GM18951 (cell line): ENCODE measurements at regions not wholly inside any gene's neighbourhood (a gene's known extent, or its start where the extent isn't known, plus 50 kb on each side); places are given as distances from the start of the nearest gene placed in this dataset.

Experiments
- POLR2A ChIP-seq: IDR thresholded peaks from 4 replicates; pipeline ENCODE4 v1.6.1; 2011; ENCODE audit warnings: mild to moderate bottlenecking; ENCODE audit not compliant: insufficient read length, insufficient read depth; ENCODE audit errors: extremely low read depth
- in situ Hi-C: fragments of 300-500 bp; cut with MboI; formaldehyde crosslinking; loops from one replicate; pipeline ENCODE4 v1.12.0; 2022; ENCODE audit warnings: low sequenced_read_pairs, mixed read lengths, inconsistent platforms; ENCODE audit not compliant: unreplicated experiment

- TF ChIP-seq POLR2A: no peak
- in situ Hi-C loops: no loop called here
These were observed 76.0 kb upstream of the HMGA2 start for GRCh38 chr12:65748332-65748731.

- TF ChIP-seq POLR2A: no peak
These were observed 70.0 kb upstream of the HMGA2 start for GRCh38 chr12:65754290-65754689.

GRCh38 chr12:65754744-65755595 is 69.3 kb upstream of the HMGA2 start:
- in situ Hi-C loops: no loop called here
- no peak for TF ChIP-seq POLR2A

More at GRCh38 chr12:65754290-65754689, 70.0 kb upstream of the HMGA2 start:
- in situ Hi-C loops: no loop called here

GRCh38 chr12:65755596-65755978 is 68.7 kb upstream of the HMGA2 start:
- in situ Hi-C loops: no loop called here
- TF ChIP-seq POLR2A: no peak

GRCh38 chr12:65756267-65756666 is 68.0 kb upstream of the HMGA2 start:
- in situ Hi-C loops: no loop called here
- TF ChIP-seq POLR2A: no peak

- no peak for TF ChIP-seq POLR2A
- in situ Hi-C loops: no loop called here
These were observed 67.2 kb upstream of the HMGA2 start for GRCh38 chr12:65756956-65757511.

- in situ Hi-C loops: no loop called here
- no peak for TF ChIP-seq POLR2A
These were observed 65.9 kb upstream of the HMGA2 start for GRCh38 chr12:65758401-65758800.

GRCh38 chr12:65759735-65760134 is 64.5 kb upstream of the HMGA2 start:
- in situ Hi-C loops: no loop called here
- no peak for TF ChIP-seq POLR2A

- no peak for TF ChIP-seq POLR2A
- in situ Hi-C loops: no loop called here
These were observed 63.0 kb upstream of the HMGA2 start for GRCh38 chr12:65761301-65761700.

- in situ Hi-C loops: no loop called here
These were observed 60.0 kb upstream of the HMGA2 start for GRCh38 chr12:65764325-65764724.

GRCh38 chr12:65765436-65765813 is 58.9 kb upstream of the HMGA2 start:
- no peak for TF ChIP-seq POLR2A
- in situ Hi-C loops: no loop called here

More at GRCh38 chr12:65764325-65764724, 60.0 kb upstream of the HMGA2 start:
- TF ChIP-seq POLR2A: no peak

GRCh38 chr12:65769880-65770279 is 54.4 kb upstream of the HMGA2 start:
- no peak for TF ChIP-seq POLR2A
- in situ Hi-C loops: no loop called here
